Ishikawa (cell line): ENCODE measurements at regions not wholly inside any gene's neighbourhood (a gene's known extent, or its start where the extent isn't known, plus 50 kb on each side); places are given as distances from the start of the nearest gene placed in this dataset.

ENCODE experiments used
- CEBPB ChIP-seq: IDR thresholded peaks from 2 replicates; pipeline ENCODE4 v1.6.1; 2012
- CREB1 ChIP-seq: IDR thresholded peaks from 2 replicates; pipeline ENCODE4 v1.6.1; 2012; ENCODE audit warnings: low read depth
- EGR1 ChIP-seq: IDR thresholded peaks from 2 replicates; pipeline ENCODE4 v1.6.1; 2012
- EP300 ChIP-seq: IDR thresholded peaks from 2 replicates; pipeline ENCODE4 v1.6.1; 2012; ENCODE audit warnings: borderline replicate concordance
- FOXM1 ChIP-seq: IDR thresholded peaks from 2 replicates; pipeline ENCODE4 v1.6.1; 2012; ENCODE audit warnings: low read depth, borderline replicate concordance
- NFIC ChIP-seq: IDR thresholded peaks from 2 replicates; pipeline ENCODE4 v1.6.1; 2012
- RAD21 ChIP-seq: IDR thresholded peaks from 2 replicates; pipeline ENCODE4 v1.6.1; 2012; ENCODE audit warnings: low read depth
- TAF1 ChIP-seq: IDR thresholded peaks from 2 replicates; pipeline ENCODE4 v1.6.1; 2012; ENCODE audit warnings: low read depth, mild to moderate bottlenecking
- TCF12 ChIP-seq: IDR thresholded peaks from 2 replicates; pipeline ENCODE4 v1.6.1; 2012; ENCODE audit warnings: low read depth
- TEAD4 ChIP-seq: IDR thresholded peaks from 2 replicates; pipeline ENCODE4 v1.6.1; 2012
- YY1 ChIP-seq: IDR thresholded peaks from 2 replicates; pipeline ENCODE4 v1.6.1; 2012; ENCODE audit warnings: low read depth
- ZBTB7A ChIP-seq: IDR thresholded peaks from 2 replicates; pipeline ENCODE4 v1.6.1; 2012; ENCODE audit warnings: low read depth
- TF ChIP-seq, protein P1 (sequence below): IDR thresholded peaks from 2 replicates; pipeline ENCODE4 v1.6.1; 2012
- TF ChIP-seq, protein P2 (sequence below): IDR thresholded peaks from 2 replicates; pipeline ENCODE4 v1.6.1; 2012
- TF ChIP-seq, protein P3 (sequence below): IDR thresholded peaks from 2 replicates; pipeline ENCODE4 v1.6.1; 2012; ENCODE audit warnings: low read depth, mild to moderate bottlenecking

DNA sequence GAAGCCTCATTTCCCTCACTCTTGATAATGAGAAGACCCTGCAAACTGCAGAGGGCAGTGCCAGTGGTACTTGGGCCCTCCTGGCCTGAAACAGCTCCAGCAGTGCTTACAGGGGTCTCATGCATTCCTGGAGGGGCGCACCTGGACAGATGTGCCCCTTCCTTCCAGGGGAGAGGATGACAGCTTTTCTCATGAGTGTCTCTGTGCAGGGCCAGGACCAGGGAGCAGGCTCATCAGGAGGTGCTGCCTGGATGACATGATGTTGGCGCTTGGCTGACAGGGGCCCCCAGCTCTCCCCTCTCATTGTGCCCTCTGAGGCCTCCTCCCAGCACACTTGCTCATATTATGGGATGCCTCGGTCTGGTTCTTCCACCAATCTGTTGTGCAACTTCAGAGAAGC, 95.1 kb upstream of the MYCN start:
- TF ChIP-seq CEBPB = peak; percentile 61
- no peak for TF ChIP-seq TCF12

DNA sequence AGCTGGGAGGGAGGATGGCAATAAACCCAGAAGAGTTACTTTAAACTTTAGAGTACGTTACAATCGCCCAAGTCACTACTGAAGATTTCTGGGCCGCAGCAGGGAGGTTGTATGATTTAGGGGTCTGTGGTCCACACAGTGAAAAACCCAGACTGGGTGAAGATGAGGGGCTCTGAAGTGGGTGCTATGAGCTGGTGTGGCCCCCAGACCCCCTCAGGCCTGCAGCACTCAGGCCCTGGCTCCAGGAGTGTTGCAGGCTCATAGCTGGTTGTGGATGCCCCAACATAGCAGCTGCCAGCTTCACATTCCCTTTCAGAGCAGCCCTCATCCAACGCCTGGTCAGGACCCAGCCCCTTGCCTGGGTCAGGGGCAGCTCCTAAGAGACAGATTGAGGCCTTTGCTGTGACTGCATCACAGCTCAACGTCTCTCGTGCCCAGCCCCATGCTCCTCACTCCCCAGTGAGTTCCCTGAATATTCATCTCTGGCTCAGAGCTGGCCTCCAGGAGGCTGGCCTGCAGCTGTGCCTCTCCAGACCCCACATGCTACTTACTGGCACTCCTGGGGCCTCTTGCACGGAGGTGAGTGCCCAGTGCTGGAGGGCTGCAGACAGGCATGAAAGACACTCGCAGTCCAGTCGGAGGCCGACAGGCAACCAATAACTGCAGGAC, 94.5 kb upstream of the MYCN start:
- TF ChIP-seq EGR1 (no peak), CEBPB (no peak), CREB1 (no peak), NFIC (no peak), TAF1 (no peak), YY1 (no peak), FOXM1 (no peak), TCF12 (no peak), TEAD4 (no peak), EP300 (no peak)
- TF ChIP-seq, protein P1, sequence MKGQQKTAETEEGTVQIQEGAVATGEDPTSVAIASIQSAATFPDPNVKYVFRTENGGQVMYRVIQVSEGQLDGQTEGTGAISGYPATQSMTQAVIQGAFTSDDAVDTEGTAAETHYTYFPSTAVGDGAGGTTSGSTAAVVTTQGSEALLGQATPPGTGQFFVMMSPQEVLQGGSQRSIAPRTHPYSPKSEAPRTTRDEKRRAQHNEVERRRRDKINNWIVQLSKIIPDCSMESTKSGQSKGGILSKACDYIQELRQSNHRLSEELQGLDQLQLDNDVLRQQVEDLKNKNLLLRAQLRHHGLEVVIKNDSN = no peak
- TF ChIP-seq, protein P2, sequence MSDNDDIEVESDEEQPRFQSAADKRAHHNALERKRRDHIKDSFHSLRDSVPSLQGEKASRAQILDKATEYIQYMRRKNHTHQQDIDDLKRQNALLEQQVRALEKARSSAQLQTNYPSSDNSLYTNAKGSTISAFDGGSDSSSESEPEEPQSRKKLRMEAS = no peak

DNA sequence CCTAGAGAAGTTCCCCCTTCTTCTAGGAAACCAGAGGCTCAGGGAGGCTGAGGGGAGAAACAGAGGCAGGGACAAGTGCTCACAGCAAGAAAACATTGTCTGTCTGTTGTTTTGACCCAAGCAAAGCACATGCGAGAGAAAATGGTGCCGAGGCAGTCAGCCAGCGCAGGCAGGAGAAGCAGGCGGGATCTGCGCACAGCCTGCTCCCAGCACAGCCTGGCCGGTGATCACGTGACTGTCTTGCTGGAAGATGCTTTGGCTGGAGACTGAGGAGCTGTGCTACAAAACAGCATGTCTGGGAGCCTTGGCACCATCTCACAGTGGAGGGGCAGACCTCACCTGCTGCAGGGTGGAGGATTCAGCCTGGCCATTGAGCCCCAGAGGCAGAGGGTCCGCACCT, 93.7 kb upstream of the MYCN start:
- TF ChIP-seq ZBTB7A (no peak), TCF12 (no peak), TAF1 (no peak), CEBPB (no peak), TEAD4 (no peak), YY1 (no peak), CREB1 (no peak), EGR1 (no peak), RAD21 (no peak)
- TF ChIP-seq, protein P2 = no peak
- TF ChIP-seq, protein P1 = no peak
- TF ChIP-seq, protein P3, sequence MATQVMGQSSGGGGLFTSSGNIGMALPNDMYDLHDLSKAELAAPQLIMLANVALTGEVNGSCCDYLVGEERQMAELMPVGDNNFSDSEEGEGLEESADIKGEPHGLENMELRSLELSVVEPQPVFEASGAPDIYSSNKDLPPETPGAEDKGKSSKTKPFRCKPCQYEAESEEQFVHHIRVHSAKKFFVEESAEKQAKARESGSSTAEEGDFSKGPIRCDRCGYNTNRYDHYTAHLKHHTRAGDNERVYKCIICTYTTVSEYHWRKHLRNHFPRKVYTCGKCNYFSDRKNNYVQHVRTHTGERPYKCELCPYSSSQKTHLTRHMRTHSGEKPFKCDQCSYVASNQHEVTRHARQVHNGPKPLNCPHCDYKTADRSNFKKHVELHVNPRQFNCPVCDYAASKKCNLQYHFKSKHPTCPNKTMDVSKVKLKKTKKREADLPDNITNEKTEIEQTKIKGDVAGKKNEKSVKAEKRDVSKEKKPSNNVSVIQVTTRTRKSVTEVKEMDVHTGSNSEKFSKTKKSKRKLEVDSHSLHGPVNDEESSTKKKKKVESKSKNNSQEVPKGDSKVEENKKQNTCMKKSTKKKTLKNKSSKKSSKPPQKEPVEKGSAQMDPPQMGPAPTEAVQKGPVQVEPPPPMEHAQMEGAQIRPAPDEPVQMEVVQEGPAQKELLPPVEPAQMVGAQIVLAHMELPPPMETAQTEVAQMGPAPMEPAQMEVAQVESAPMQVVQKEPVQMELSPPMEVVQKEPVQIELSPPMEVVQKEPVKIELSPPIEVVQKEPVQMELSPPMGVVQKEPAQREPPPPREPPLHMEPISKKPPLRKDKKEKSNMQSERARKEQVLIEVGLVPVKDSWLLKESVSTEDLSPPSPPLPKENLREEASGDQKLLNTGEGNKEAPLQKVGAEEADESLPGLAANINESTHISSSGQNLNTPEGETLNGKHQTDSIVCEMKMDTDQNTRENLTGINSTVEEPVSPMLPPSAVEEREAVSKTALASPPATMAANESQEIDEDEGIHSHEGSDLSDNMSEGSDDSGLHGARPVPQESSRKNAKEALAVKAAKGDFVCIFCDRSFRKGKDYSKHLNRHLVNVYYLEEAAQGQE = no peak

DNA sequence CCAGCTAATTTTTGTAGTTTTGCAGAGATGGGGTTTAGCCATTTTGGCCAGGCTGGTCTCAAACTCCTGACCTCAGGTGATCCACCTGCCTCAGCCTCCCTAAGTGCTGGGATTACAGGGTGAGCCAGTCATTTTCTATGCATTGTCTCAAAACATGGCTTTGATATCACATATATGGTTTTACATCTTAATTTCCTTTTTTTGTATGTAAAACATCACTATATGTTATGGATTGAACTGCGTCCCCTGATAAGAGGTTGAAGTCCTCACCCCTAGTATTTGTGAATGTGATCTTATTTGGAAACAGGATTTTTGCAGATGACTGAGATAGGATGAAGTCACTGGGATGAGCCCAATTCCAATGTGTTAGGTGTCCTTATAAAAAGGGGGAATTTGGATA, 89.8 kb upstream of the MYCN start:
- TF ChIP-seq NFIC = no peak
- TF ChIP-seq CREB1 = no peak
- TF ChIP-seq, protein P2 = no peak
- TF ChIP-seq, protein P3 = no peak
- no peak for TF ChIP-seq FOXM1
- TF ChIP-seq CEBPB = no peak
- TF ChIP-seq TEAD4 = no peak
- TF ChIP-seq, protein P1 = no peak
- TF ChIP-seq RAD21 = no peak
- no peak for TF ChIP-seq ZBTB7A
- no peak for TF ChIP-seq TCF12
- no peak for TF ChIP-seq EGR1
- TF ChIP-seq TAF1 = no peak
- TF ChIP-seq EP300 = no peak
- TF ChIP-seq YY1 = no peak

DNA sequence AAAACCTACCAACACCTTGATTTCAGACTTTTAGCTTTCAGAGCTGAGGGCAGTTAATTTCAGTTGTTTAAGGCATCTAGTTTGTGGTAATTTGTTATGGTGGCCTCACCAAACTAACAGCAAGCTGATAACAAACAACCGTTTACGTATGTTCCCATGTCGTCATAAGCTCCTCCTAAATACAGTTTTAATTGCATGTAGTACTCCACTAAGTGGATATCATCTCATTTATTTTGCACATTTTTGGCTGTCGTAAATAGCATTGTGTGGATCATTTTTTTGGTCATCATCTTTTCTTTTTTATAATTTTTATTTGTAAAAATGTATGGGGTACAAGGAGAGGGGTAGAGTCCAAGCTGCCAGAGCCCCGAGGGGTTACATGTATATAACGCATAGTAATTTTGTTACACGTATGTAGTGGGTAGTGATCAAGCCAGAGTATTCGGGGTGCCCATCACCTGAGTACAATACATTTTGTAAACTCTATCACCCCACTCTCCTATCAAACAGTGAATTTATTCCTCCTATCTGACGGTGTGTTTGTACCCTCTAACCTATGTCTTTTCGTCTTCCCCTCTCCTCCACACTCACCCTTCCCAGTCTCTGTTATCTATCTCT, 89.2 kb upstream of the MYCN start:
- TF ChIP-seq, protein P3 = no peak
- TF ChIP-seq YY1 (no peak), TCF12 (no peak), ZBTB7A (no peak), TEAD4 (no peak), CREB1 (no peak), EP300 (no peak), RAD21 (no peak), FOXM1 (no peak), TAF1 (no peak)
- TF ChIP-seq, protein P2 = no peak
